OCI-LY1 (cell line): ENCODE measurements at regions not wholly inside any gene's neighbourhood (a gene's known extent, or its start where the extent isn't known, plus 50 kb on each side); places are given as distances from the start of the nearest gene placed in this dataset.

ENCODE experiments used
- EZH2 ChIP-seq: fragments of 200-600 bp; sonication (generic), shearing (Covaris generic); IDR thresholded peaks from 2 replicates; pipeline ENCODE4 v1.8.0; 2017; ENCODE audit warnings: borderline replicate concordance, mixed run types, mild to moderate bottlenecking, antibody characterized with exemption, low read length, moderate library complexity, mixed read lengths
- TF ChIP-seq, protein P1 (sequence below): fragments of 200-600 bp; sonication (generic), shearing (Covaris generic); IDR thresholded peaks from 2 replicates; pipeline ENCODE4 v1.5.1; 2017; ENCODE audit warnings: mild to moderate bottlenecking, antibody characterized with exemption, low read length, moderate library complexity, mixed read lengths

DNA sequence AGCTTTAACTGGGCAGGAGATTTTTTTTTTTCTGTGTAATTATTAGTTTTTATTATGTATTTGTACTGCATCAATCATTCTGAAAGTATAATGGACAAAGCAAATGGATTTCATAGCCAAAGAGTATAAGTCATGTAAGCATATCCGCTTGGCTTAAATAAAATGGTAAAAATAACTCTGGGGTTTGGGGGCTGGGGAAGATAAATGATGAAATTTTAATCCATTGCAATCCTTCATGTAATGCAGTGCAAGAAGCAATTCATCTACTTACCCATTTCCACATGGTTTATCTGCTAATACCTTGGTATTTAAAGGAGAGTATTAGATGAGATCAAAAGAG is 781.4 kb downstream of the QKI start:
- TF ChIP-seq, protein P1, sequence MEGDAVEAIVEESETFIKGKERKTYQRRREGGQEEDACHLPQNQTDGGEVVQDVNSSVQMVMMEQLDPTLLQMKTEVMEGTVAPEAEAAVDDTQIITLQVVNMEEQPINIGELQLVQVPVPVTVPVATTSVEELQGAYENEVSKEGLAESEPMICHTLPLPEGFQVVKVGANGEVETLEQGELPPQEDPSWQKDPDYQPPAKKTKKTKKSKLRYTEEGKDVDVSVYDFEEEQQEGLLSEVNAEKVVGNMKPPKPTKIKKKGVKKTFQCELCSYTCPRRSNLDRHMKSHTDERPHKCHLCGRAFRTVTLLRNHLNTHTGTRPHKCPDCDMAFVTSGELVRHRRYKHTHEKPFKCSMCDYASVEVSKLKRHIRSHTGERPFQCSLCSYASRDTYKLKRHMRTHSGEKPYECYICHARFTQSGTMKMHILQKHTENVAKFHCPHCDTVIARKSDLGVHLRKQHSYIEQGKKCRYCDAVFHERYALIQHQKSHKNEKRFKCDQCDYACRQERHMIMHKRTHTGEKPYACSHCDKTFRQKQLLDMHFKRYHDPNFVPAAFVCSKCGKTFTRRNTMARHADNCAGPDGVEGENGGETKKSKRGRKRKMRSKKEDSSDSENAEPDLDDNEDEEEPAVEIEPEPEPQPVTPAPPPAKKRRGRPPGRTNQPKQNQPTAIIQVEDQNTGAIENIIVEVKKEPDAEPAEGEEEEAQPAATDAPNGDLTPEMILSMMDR: no peak
- TF ChIP-seq EZH2: no peak
